NCI-H774 (cell line): ENCODE measurements at regions not wholly inside any gene's neighbourhood (a gene's known extent, or its start where the extent isn't known, plus 50 kb on each side); places are given as distances from the start of the nearest gene placed in this dataset.

Experiments used
- DNase-seq: peaks from one replicate; lab custom pipeline; 2025; lab: John Stamatoyannopoulos, UW

DNA sequence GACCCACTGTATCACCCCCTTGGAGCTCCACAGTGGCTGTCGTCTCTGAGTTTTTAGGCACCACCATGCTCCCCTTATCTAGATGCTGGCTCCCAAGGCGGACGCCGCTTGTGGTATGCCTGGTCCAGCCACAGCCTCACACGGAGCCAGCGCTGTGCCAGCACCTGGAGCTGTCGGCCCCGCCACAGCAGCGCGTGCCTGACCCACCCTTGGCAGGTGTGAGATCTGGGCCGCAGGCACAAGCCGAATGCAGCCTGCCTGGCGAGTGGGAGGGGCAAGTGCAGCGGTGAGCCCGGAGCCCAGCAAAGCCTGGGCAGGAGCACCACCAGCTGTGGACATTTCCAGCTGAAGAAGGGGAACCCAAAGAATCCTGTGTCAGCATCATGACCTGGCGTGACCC, 91.9 kb upstream of the BACE2 start:
- DNase-seq = no peak

DNA sequence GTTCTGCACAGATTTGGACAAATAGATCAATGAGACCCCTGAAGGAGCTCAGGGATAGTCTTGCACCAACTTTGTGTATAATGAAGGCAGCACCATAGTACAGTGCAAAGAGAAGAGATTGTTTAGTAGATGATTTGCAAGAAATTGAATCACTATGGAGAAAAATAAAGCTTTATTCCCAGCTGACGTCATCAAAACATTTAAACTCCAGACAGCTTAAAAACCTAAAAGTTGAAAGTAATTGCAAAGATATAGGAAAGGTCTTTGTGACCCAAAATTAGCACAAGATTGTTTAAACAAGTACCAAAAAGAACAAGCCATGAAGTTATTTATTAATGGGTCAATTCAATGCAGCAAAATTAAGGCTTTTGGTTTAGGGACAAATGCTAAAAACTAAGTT, 88.8 kb upstream of the BACE2 start:
- DNase-seq = no peak

DNA sequence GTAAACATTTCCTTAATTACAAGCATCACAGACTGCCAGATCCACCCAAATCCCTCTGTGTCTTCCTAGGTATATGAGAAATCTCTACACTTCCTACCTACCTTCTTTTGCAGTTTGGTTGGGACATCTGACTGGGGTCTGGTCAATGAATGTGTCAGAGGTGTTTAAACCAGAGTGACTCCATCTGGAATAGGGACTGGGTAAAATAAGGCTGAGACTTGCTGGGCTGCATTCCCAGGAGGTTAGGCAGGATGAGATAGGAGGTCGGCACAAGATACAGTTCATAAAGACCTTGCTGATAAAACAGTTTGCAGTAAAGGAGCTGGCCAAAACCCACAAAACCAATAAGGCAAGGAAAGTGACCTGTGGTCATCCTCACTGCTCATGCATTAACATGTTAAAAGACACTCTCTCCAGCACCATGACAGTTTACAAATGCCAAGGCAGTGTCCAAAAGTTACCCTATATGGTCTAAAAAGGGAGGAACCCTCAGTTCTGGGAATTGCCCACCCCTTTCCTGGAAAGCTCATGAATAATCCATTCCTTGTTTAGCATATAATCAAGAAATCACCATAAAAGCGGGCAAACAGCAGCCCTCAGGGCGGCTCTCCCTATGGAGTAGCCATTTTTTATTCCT, 87.4 kb upstream of the BACE2 start:
- DNase-seq = no peak

DNA sequence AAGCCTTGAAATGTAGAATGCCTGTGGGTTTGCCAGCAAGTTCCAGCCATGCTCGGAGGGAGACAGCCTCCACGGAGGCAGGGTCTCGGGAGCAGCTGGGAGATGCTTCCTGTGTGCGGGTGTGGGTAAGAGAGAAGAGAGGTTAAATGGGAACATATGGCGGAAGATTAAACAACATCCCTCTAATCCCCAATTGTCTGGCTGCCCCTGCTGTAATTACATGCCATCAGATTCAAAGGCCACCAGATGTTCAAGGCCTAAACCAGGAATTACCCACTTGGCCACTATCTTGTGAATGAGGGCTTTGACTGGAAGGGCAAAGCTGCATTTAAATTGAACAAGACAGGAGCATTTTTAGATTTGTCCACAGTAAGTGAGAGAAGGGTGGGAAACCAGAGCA, 81.4 kb upstream of the BACE2 start:
- no peak for DNase-seq

DNA sequence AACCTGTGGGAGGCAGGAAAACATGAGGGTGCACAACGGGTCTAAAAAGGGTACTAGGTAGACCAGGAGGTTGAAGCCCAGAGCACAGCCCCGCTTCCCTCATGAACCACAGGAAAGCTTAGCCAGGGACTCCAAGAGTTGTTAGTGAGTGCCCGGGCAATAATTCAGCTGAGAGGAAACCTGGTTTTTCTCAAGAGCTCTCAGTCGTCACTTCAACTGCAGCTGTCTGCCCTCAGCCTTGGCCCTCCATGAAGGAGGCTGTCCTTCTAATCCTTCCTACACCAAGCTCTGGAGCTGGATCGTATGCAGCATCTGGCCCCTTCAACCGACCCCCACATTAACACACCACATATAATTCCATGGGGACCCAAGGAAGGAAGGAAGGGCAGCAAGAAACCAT, 77.0 kb upstream of the BACE2 start:
- no peak for DNase-seq

DNA sequence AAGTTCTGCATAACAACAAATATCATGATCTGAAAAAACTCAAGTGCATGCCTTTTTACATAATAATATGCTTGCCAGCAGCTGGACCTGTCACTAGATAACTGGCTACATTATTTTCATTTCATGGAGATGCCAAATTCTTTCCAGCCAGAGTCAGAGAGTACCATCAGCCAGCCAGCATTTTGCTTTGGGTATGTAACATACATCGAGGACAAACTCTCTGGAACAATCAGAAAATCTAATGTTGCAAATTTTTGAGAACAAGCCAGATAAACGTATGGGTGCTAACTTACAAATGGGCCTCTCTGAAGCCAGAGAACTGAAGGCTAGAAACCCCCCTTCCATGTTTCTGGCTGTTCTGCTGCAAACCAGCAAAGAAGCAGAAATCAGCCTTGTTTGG, 76.3 kb upstream of the BACE2 start:
- DNase-seq = no peak

DNA sequence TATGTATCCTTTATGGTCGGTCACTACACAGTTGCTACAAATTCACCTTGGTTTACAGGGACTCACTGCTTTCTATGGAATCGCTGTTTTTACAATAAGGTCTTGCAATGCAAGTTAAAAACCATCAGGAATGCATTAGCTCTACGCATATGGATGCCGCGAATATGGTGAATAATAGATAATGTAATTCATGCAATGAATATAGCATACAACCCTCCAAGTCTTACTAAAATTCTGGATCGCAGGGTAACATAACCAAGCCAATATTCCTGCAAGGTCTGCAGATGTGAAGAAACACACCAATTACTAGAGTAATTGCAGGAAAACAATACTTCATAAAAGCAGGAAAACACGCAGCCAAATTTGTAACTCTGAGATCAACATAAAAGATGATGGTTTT, 75.6 kb upstream of the BACE2 start:
- no peak for DNase-seq

DNA sequence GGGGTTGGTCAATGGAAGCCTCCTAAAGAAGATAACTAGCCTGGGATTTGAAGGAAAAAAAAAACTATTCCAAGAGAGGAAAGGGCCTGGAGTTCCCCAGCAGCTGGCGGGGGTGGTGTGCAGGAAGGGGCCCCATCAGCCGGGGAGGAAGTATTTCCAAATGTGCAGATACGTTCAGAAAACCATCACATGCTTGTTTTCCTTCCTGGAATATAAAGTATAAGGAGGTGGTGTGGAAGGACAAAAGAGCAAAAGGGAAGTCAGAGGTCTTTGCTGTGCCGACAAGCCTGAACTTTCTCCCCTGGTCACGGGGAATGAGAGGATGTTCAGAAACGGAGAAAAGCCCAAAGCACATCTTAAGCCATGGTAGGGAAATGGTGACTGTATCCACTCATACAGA, 72.0 kb upstream of the BACE2 start:
- no peak for DNase-seq

DNA sequence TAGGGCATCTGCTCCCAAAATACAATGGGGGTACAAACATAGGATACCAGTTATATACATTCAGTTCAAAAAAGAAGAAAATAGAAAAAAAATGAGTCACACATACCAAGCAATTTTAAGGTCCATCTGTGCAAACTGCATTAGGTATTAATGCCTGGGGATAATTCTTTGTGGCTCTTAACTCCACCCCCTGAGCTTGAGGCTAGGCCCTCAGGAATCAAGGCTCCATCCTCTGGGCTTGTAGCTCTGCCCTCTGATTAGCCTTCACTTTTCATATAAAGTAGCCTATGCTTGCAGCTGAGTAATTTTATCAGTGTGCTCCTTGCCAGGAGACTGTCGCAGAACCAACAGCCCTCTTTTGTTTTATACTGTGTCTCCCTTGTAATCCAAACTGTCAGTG, 69.9 kb upstream of the BACE2 start:
- no peak for DNase-seq

DNA sequence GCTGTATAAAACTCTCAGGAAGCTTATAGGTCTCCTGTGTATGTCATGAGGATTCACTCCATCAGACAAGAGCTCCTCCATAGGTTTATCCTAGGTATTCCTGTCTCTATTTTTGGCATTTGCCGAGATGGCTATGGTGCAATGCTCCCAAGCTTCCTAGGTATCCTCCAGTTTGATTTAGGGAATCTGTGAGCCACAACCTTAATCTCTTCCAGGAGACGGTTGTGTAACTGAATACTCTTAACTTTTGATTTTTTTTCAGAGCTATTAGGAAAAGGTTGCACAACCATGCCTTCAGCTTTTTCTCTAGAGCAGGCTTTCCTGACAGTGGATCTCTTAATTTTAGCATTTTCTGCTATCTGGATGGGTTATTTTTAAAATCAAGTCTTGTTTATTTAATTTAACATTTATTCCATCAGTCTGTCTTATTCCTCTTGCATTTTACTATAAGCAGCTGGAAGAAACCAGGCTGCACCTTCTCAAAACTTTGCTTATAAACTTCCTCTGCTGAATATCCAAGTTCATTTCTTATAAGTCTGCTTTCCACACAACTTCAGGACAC, 69.4 kb upstream of the BACE2 start:
- no peak for DNase-seq

DNA sequence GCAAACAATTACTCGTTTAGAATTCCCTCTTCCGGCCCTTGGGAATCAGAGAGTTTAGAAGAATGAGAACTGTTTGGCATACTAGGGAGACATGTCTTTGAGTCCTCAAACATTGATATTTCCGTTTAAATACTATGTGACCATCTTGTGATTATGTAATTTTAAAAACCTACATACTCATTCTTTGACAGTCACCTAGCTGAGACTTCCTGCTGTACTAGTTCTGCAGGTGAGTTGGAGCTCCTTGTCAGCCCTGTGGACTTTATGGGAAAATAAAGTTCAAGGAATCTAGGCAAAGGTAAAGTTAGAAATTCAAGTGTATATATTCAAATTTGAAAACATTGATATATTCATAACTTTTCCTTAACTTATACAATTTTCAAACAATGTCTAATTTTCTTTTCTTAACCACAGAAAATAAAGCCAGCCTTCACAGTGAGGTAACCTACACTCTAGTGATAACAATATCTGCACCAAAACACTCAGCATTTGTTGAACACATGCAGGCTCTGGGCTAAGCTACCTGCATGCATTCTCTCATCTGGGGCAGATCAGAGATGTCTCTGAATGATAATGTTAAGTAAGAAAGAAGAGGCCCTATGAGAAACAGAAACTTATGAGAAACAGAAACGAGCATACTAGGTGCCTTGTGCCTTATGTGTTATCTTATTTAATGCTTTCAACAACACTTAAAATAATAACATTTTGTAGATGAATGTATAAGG, 67.0 kb upstream of the BACE2 start:
- DNase-seq = no peak

DNA sequence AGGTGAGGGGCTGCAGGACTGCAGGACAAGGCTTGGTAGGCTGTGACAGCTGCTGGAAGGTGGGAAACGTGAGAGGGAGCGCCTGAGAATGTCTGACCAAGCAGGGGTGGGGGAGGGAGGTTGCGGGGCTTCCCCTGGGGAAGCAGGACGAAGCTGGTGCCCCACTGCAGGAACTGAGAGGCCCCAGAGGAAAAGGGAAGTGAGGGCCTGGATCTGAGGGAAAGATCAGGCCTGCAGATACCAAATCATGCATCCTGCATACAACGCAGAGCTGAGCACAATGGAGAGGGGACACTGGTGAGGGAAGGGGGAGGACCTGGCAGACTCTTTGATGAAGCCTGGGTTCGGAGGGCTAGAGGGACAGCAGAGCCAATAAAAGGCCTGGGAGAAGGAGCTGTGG, 65.7 kb upstream of the BACE2 start:
- DNase-seq = no peak

DNA sequence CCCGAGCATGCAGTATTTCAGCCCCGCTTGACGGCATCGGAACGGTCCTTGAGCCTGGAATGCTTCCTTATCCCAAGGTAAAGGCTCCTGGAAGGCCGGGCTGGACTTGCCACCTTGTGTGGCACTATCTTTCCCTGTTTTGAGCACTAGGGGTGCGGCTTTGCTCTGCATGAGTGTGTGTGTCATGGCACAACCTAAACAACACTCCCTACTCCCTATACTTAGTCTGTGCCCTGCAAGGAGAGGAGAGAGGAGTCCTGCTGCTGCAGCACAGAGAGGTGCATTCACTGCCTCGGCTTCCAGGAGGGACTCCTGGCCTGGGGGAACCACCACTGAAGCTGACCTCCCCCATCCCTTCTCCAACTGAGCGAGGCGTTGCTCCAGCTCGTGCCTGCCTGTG, 60.4 kb upstream of the BACE2 start:
- no peak for DNase-seq

DNA sequence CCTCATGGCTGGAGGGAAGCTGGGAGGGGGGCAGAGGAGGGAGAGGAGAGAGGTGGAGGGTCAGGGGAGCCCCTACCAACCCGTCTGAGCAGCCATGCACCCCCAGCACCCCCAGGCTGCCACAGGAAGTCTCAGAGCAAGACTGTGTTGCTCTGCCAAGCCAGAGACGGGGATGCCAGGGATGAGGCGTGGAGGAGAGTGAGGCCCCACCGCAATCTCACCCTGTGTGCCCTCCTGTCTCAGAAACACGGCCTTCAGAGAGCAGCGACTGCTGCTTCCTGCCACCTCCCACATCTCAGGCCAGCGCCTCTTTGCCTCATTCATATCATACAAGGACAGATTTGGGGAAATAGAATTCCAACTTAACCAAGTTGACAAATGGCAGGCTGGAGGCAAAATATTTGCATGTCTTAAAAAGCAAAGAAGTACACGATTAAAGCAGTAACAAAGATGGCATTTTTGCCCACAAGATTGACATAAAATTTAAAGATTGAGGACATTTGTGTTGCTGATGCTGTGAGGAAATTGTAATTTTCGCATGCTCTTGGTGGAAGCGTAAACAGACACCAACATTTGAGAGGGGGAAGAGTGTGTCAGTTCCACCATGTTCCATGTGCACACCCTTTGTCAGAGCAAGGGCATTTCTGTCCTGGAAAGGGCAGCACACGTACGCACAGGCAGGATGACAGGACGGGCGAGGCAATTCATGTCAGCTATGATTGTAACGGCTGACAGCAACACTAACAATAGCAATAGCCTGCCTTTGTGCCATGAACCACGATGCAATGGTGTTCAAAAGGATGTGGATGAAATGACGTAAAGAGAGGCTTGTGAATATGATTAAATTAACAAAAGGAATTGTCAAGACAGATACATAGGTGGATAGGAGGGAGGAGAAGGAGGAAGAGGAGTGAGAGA, 59.0 kb upstream of the BACE2 start:
- DNase-seq = no peak

DNA sequence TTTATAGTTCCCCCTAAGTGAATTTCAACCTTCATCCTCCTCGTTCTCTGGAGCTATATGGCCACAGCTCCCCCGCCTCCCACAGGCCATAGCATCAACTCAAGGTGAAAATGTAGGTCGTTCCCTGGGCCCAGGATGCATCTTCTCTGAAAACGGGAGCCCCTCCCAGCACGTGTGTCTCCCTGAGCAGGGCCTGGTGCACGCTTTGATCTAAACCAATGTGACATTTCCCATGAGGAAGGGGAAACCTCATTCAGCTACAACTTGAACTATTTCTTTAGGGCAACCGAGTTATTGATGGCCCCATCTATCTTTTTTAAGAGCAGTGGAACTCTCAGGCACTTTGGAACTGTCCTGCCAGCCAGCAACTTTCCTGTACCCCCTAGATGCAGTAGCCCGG, 57.8 kb upstream of the BACE2 start:
- no peak for DNase-seq

DNA sequence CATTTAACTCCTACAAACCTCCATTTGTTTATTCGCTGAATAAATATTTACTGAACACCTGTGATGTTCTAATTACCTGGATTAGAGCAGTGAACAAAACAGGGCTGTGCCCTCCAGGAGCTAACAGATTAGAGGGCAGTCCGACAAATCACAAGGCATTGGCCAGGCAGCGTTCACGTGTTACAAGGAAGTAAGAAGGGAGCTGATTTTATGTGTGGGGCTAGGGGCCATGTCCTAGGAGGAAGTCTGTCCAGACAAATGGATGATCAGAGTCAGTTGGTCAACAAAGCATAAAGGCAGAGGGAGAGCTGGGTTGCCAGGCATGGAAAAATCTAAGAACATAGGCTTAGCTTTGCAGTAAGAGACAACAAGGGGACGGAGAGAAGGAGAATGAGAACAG, 57.3 kb upstream of the BACE2 start:
- no peak for DNase-seq

DNA sequence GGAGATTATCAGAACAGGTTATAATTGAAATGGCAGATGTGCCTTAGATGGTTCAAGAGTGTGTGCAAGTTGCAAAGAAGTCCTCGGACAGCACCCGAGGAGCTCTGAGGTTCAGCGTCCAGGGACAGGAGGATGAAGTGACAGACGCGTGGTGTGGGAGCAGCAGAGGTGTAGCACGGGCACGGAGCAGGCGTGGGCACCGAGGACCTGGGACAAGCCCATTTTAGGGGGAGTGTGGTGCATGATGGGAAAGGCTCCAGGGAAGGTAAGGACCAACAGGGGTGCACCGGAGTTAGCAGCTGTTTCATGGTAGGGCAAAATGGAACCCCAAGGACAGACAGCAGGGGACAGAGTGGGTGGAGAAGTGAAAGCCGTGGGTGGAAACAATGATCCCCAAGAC, 56.3 kb upstream of the BACE2 start:
- no peak for DNase-seq

DNA sequence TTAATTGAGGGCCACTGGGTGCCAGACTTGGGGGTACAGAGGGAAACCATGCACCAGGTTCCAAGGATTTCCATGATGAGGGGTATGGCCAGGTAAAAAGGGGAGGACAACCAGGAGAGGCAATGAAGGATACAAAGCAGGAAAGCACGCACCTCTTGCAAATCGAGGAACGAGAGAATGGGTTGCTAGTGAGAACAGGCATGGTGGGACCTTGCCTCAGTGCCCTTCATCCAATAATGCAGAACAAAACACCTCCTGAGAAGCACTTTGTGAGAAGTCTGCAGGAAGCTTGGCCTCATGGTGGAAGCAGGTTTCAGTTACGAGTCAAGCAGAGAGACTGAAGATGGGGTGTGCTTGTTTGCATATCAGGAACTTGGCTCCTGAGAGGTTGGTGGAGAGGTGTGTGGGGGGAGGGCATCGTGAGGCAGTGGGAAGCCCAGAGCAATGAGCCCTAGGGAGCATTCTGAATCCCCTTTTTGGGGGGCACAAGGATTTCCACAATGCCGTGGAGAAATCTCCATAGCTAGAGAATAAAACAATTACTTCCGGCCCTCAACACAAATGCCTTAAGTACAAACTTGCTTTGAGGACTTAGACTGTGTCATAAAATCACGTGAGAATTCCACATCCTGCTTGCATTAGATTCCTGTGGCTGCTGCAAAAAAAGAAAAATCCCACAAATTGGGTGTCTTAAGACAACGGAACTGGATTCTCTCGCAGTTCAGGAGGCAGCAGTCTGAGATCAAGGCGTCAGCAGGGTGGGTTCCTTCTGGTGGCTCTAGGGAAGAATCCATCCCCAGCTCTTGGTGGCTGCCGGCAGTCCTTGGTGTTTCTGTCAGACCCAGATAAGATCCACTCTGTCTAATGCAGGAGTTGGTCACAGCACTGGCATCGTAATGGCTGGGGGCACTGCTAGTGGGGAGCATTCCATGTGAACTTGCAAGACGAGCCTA, 54.9 kb upstream of the BACE2 start:
- DNase-seq = no peak

DNA sequence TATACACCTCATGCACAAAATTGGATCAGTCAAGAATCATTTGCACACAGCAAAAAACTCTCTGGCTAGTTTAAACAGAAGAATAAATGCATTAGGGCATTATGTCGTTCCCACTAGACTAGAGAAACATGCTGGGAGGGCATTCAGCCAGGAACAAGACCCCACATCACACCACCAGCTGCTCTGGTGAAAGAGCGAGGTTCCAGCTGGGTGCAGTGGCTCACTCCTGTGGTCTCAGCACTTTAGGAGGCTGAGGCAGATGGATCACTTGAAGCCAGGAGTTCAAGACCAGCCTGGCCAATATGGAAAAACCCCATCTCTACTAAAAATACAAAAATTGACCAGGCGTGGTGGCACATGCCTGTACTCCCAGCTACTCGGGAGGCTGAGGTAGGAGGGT, 52.1 kb upstream of the BACE2 start:
- no peak for DNase-seq
